DND-41 (cell line): ENCODE measurements at regions not wholly inside any gene's neighbourhood (a gene's known extent, or its start where the extent isn't known, plus 50 kb on each side); places are given as distances from the start of the nearest gene placed in this dataset.

Experiments used
- ATAC-seq: fragments of 200-7000 bp; cut with Tn5 transposase; 3 replicates; pipeline ENCODE4 v1.9.1; 2021; ENCODE audit warnings: low read depth; ENCODE audit not compliant: insufficient read depth
- DNase-seq: peaks from one replicate; pipeline ENCODE4 v3.0.0-alpha.2; 2020
- H2AFZ ChIP-seq: 2 replicates; pipeline ENCODE4 v1.6.0; 2012; ENCODE audit warnings: low read depth, low read length
- H3K27ac ChIP-seq: 2 replicates; pipeline ENCODE4 v1.5.1; 2012; ENCODE audit warnings: low read length, inconsistent platforms
- H3K27me3 ChIP-seq: fragments of 200-600 bp; sonication (generic); 2 replicates; pipeline ENCODE4 v1.6.0; 2012; ENCODE audit warnings: low read length, mild to moderate bottlenecking, inconsistent platforms; ENCODE audit not compliant: insufficient read depth, poor library complexity
- H3K36me3 ChIP-seq: 2 replicates; pipeline ENCODE4 v1.5.1; 2012; ENCODE audit warnings: low read length, inconsistent platforms; ENCODE audit not compliant: insufficient read depth
- H3K4me1 ChIP-seq: 2 replicates; pipeline ENCODE4 v1.5.1; 2012; ENCODE audit warnings: mild to moderate bottlenecking, low read length; ENCODE audit not compliant: insufficient read depth
- H3K4me2 ChIP-seq: 2 replicates; pipeline ENCODE4 v1.6.0; 2012; ENCODE audit warnings: mild to moderate bottlenecking, moderate library complexity, low read length, inconsistent platforms; ENCODE audit not compliant: insufficient read depth
- H3K4me3 ChIP-seq, 2 experiments: fragments of 200-600 bp in 1 of 2; shearing (Covaris generic) in 1 of 2; 2 replicates each; pipeline ENCODE4 v1.5.1; 2012 to 2016; ENCODE audit warnings: inconsistent platforms in 2 of 2, low read length in 2 of 2, mild to moderate bottlenecking in 2 of 2, low read depth in 1 of 2, moderate library complexity in 1 of 2
- H3K79me2 ChIP-seq: 2 replicates; pipeline ENCODE4 v1.6.0; 2012; ENCODE audit warnings: low read length, inconsistent platforms; ENCODE audit not compliant: insufficient read depth
- H3K9ac ChIP-seq: 2 replicates; pipeline ENCODE4 v1.6.0; 2012; ENCODE audit warnings: low read depth, mild to moderate bottlenecking, inconsistent platforms, low read length, moderate library complexity
- H3K9me3 ChIP-seq: 2 replicates; pipeline ENCODE4 v1.5.1; 2012; ENCODE audit warnings: low read length, moderate library complexity, mild to moderate bottlenecking, inconsistent platforms; ENCODE audit not compliant: insufficient read depth, severe bottlenecking
- H4K20me1 ChIP-seq: 2 replicates; pipeline ENCODE4 v1.6.0; 2012; ENCODE audit warnings: low read length; ENCODE audit not compliant: insufficient read depth
- EZH2 ChIP-seq: IDR thresholded peaks from 3 replicates; pipeline ENCODE4 v1.6.1; 2012; ENCODE audit warnings: borderline replicate concordance, low read depth, mild to moderate bottlenecking, moderate library complexity, low read length, inconsistent platforms; ENCODE audit not compliant: severe bottlenecking
- TF ChIP-seq, protein P1 (sequence below): IDR thresholded peaks from 2 replicates; pipeline ENCODE4 v1.5.1; 2012; ENCODE audit warnings: borderline replicate concordance, low read length, moderate library complexity, mild to moderate bottlenecking; ENCODE audit not compliant: poor library complexity, severe bottlenecking; ENCODE audit errors: extremely low read depth

DNA sequence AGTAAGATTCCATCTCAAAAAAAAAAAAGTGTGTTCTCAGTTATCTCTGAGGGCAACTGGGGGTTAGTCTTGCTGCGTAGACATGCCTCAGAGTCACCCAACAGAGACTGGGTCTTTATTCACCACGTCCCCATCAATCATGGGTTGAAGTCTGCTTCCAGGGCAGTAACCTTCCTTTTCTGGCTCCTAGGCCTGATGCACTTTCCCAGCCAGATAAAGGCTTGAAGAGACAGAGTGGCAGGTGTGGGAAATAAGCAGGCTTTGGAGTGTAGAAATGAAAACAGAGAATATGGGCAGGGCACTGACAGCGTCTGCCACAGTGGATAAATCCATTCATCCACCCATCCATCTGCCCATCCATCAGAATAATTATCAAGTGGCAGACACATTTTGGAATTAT lies 134.1 kb upstream of the LGALSL start:
- TF ChIP-seq, protein P1, sequence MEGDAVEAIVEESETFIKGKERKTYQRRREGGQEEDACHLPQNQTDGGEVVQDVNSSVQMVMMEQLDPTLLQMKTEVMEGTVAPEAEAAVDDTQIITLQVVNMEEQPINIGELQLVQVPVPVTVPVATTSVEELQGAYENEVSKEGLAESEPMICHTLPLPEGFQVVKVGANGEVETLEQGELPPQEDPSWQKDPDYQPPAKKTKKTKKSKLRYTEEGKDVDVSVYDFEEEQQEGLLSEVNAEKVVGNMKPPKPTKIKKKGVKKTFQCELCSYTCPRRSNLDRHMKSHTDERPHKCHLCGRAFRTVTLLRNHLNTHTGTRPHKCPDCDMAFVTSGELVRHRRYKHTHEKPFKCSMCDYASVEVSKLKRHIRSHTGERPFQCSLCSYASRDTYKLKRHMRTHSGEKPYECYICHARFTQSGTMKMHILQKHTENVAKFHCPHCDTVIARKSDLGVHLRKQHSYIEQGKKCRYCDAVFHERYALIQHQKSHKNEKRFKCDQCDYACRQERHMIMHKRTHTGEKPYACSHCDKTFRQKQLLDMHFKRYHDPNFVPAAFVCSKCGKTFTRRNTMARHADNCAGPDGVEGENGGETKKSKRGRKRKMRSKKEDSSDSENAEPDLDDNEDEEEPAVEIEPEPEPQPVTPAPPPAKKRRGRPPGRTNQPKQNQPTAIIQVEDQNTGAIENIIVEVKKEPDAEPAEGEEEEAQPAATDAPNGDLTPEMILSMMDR = no peak
- TF ChIP-seq EZH2 = no peak
- no peak overlapping the region for H3K4me3 ChIP-seq
- H3K79me2 ChIP-seq = no peaks in the 10 kb centered on the region
- H3K9me3 ChIP-seq = no peaks in the 10 kb centered on the region
- no peak overlapping the region for H3K9ac ChIP-seq
- no peak for DNase-seq
- peaks cover 12% of the 10 kb centered on the region for H3K27me3 ChIP-seq
- no peak overlapping the region for H2AFZ ChIP-seq
- H3K4me2 ChIP-seq = no peak overlapping the region
- no peaks in the 10 kb centered on the region for H3K36me3 ChIP-seq
- H4K20me1 ChIP-seq = no peaks in the 10 kb centered on the region
- H3K4me1 ChIP-seq = no peaks in the 10 kb centered on the region
- ATAC-seq = no peak
- no peak overlapping the region for H3K27ac ChIP-seq

DNA sequence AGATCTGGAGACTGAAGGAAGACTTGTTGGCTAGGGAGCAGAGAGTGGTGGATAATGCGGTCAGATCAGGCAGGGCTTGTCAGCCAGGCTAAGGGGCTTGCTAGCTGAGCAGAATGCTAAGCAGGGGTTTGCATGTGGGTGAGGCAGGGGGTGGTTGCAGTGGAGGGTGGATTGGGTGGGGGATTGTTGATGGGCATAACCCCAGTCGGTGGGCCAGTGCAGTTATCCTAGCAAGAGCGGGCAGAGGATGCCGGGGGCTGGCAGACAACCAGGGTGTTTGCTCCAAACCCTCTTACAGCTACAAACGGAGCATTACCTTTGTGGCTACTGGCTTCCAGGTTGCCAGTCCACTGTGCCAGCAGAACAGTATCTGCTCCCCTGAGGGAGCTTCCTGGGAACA lies 131.5 kb upstream of the LGALSL start:
- Histone ChIP-seq H2AFZ (no peak overlapping the region), H3K79me2 (no peaks in the 10 kb centered on the region)

DNA sequence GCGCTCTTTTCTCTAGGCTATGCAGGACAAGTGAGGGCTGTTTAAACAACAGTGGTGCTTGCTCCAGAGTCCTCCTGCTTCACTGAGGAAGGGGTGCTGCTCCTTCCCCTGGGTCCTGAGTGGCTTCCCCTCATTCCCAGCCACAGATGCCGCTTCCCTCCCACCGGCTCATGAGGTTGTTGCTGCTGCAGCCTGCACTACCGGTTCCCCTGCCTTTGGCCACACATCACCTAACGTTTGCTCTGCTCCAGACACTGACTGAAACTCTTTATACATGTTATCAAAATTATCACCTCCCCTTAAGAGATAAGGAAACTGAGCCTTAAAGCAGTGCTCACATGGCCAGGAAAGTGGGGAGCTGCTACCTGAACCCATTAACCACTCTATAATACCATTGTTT lies 130.8 kb upstream of the LGALSL start:
- Histone ChIP-seq H3K27ac (no peak overlapping the region), H3K9me3 (no peaks in the 10 kb centered on the region), H3K4me3 (no peak overlapping the region), H3K4me2 (no peak overlapping the region), H3K27me3 (peaks cover 3% of the 10 kb centered on the region), H4K20me1 (no peaks in the 10 kb centered on the region), H3K79me2 (no peaks in the 10 kb centered on the region), H3K36me3 (no peaks in the 10 kb centered on the region), H3K4me1 (peaks cover 7% of the 10 kb centered on the region; the same call in 1 of the 2 replicates), H3K9ac (no peak overlapping the region), H2AFZ (no peak overlapping the region)
- ATAC-seq (no peak), DNase-seq (no peak)
- no peak for TF ChIP-seq EZH2

More for the DNA sequence above, 131.5 kb upstream of the LGALSL start:
- Histone ChIP-seq H3K4me1 (peaks cover 3% of the 10 kb centered on the region; the same call in 1 of the 2 replicates), H3K27ac (no peak overlapping the region), H3K9me3 (no peaks in the 10 kb centered on the region), H3K4me3 (no peak overlapping the region), H3K9ac (no peak overlapping the region), H3K27me3 (peaks cover 6% of the 10 kb centered on the region), H4K20me1 (no peaks in the 10 kb centered on the region), H3K4me2 (no peak overlapping the region), H3K36me3 (no peaks in the 10 kb centered on the region)
- ATAC-seq = no peak
- DNase-seq = no peak
- TF ChIP-seq, protein P1 = no peak
- TF ChIP-seq EZH2 = no peak

GRCh38 chr2:64324746-64325410 lies 129.1 kb upstream of the LGALSL start:
- Histone ChIP-seq H3K4me1 (peaks cover 7% of the 10 kb centered on the region; the same call in 1 of the 2 replicates), H3K79me2 (no peaks in the 10 kb centered on the region), H4K20me1 (no peaks in the 10 kb centered on the region), H3K36me3 (no peaks in the 10 kb centered on the region), H2AFZ (no peak overlapping the region), H3K9me3 (no peaks in the 10 kb centered on the region), H3K4me2 (no peak overlapping the region), H3K27me3 (no peaks in the 10 kb centered on the region), H3K9ac (no peak overlapping the region), H3K4me3 (no peak overlapping the region), H3K27ac (no peak overlapping the region)
- TF ChIP-seq EZH2 = no peak
- TF ChIP-seq, protein P1 = no peak
- ATAC-seq (no peak), DNase-seq (no peak)
